IMR-90 (cell line): ENCODE measurements at regions not wholly inside any gene's neighbourhood (a gene's known extent, or its start where the extent isn't known, plus 50 kb on each side); places are given as distances from the start of the nearest gene placed in this dataset.

Source experiments
- ATAC-seq: fragments of 200-7000 bp; cut with Tn5 transposase; 2 replicates; pipeline ENCODE4 v1.9.1; 2020; ENCODE audit warnings: low read depth, mild to moderate bottlenecking, moderate library complexity
- BruUV-seq: library from RNA; stranded (reverse); fragments of 400-500 nt; replicated peaks from 2 replicates; lab custom pipeline; 2021; lab: Mats Ljungman, UMichigan
- CTCF ChIA-PET: fragments of 300-600 bp; formaldehyde crosslinking; extraction: SDS; loops from one replicate; lab custom pipeline; 2021; ENCODE audit warnings: antibody characterized with exemption; lab: Yijun Ruan, JAX
- POLR2A ChIA-PET: fragments of 300-600 bp; sonication (Branson Sonifier 250); formaldehyde crosslinking; loops from one replicate; lab custom pipeline; 2022; ENCODE audit warnings: antibody characterized with exemption; ENCODE audit not compliant: unreplicated experiment; lab: Charles Lee
- DNase-seq: peaks from one replicate; pipeline ENCODE4 v3.0.0; 2013
- H2AFZ ChIP-seq: replicated peaks from 2 replicates; pipeline ENCODE3; 2013; ENCODE audit warnings: low read length, mild to moderate bottlenecking; ENCODE audit not compliant: poor library complexity
- H2AK5ac ChIP-seq: 2 replicates; pipeline ENCODE4 v1.6.1; 2013; ENCODE audit warnings: low read depth, low read length, inconsistent platforms
- H2AK9ac ChIP-seq: replicated peaks from 2 replicates; pipeline ENCODE3; 2013; ENCODE audit warnings: mild to moderate bottlenecking, low read depth, low read length, moderate library complexity; ENCODE audit not compliant: poor library complexity
- H2BK120ac ChIP-seq: 2 replicates; pipeline ENCODE4 v1.6.1; 2013; ENCODE audit warnings: low read depth, low read length, inconsistent platforms
- H2BK15ac ChIP-seq: 3 replicates; pipeline ENCODE4 v1.6.1; 2013; ENCODE audit warnings: low read depth, low read length, inconsistent platforms
- H2BK20ac ChIP-seq: 2 replicates; pipeline ENCODE4 v1.6.1; 2013; ENCODE audit warnings: low read depth, mild to moderate bottlenecking, inconsistent platforms, low read length, moderate library complexity
- H2BK5ac ChIP-seq: 2 replicates; pipeline ENCODE4 v1.6.1; 2013; ENCODE audit warnings: mild to moderate bottlenecking, low read depth, low read length, inconsistent platforms; ENCODE audit not compliant: poor library complexity, severe bottlenecking
- H3K14ac ChIP-seq: replicated peaks from 2 replicates; pipeline ENCODE4 v1.6.1; 2013; ENCODE audit warnings: low read depth, low read length, inconsistent platforms
- H3K18ac ChIP-seq: 2 replicates; pipeline ENCODE4 v1.6.1; 2013; ENCODE audit warnings: low read depth, low read length, control low read depth
- H3K23ac ChIP-seq: 2 replicates; pipeline ENCODE4 v1.6.1; 2013; ENCODE audit warnings: low read depth, low read length, inconsistent platforms
- H3K27ac ChIP-seq: 2 replicates; pipeline ENCODE4 v1.5.1; 2013; ENCODE audit warnings: mild to moderate bottlenecking, control low read depth, low read length; ENCODE audit not compliant: insufficient read depth
- H3K27me3 ChIP-seq: 2 replicates; pipeline ENCODE4 v1.6.1; 2013; ENCODE audit warnings: low read length; ENCODE audit not compliant: control insufficient read depth, insufficient read depth
- H3K36me3 ChIP-seq: 2 replicates; pipeline ENCODE4 v1.6.1; 2013; ENCODE audit warnings: low read length, mixed read lengths; ENCODE audit not compliant: control insufficient read depth, insufficient read depth
- H3K4ac ChIP-seq: 2 replicates; pipeline ENCODE4 v1.6.1; 2013; ENCODE audit warnings: low read depth, low read length, inconsistent platforms
- H3K4me1 ChIP-seq: 2 replicates; pipeline ENCODE4 v1.6.1; 2013; ENCODE audit warnings: low read length, mixed read lengths; ENCODE audit not compliant: control insufficient read depth, insufficient read depth
- H3K4me2 ChIP-seq: 2 replicates; pipeline ENCODE4 v1.6.1; 2013; ENCODE audit warnings: low read depth, mild to moderate bottlenecking, control low read depth, low read length, moderate library complexity
- H3K4me3 ChIP-seq: 2 replicates; pipeline ENCODE4 v1.5.1; 2013; ENCODE audit warnings: low read depth, mild to moderate bottlenecking, control low read depth, low read length, moderate library complexity; ENCODE audit not compliant: insufficient read depth
- H3K56ac ChIP-seq: 2 replicates; pipeline ENCODE4 v1.6.1; 2013; ENCODE audit warnings: low read length, inconsistent platforms; ENCODE audit not compliant: insufficient read depth; ENCODE audit errors: extremely low read depth
- H3K79me1 ChIP-seq, 2 experiments: 2 replicates each; pipeline ENCODE4 v1.6.1; 2013; ENCODE audit warnings: low read length in 2 of 2, inconsistent platforms in 1 of 2, low read depth in 1 of 2
- H3K9ac ChIP-seq: 2 replicates; pipeline ENCODE4 v1.6.1; 2013; ENCODE audit warnings: low read depth, low read length, control low read depth
- H3K9me1 ChIP-seq: 2 replicates; pipeline ENCODE4 v1.6.1; 2013; ENCODE audit warnings: low read length, inconsistent platforms; ENCODE audit not compliant: insufficient read depth
- H3K9me3 ChIP-seq: 2 replicates; pipeline ENCODE4 v1.6.1; 2013; ENCODE audit warnings: low read length; ENCODE audit not compliant: control insufficient read depth, insufficient read depth
- H4K20me1 ChIP-seq: 2 replicates; pipeline ENCODE4 v1.6.1; 2013; ENCODE audit warnings: low read length, inconsistent platforms; ENCODE audit not compliant: insufficient read depth
- H4K5ac ChIP-seq: 2 replicates; pipeline ENCODE4 v1.6.1; 2013; ENCODE audit warnings: mild to moderate bottlenecking, low read depth, low read length, control low read depth
- H4K8ac ChIP-seq, 2 experiments: 2 replicates each; pipeline ENCODE4 v1.6.1; 2013; ENCODE audit warnings: low read depth in 2 of 2, low read length in 2 of 2, control low read depth in 1 of 2, inconsistent platforms in 1 of 2
- H4K91ac ChIP-seq: 2 replicates; pipeline ENCODE4 v1.6.1; 2013; ENCODE audit warnings: low read depth, low read length, inconsistent platforms; ENCODE audit not compliant: insufficient read depth
- BHLHE40 ChIP-seq: fragments of 150-350 bp; IDR thresholded peaks from 2 replicates; pipeline ENCODE4 v1.6.1; 2016; ENCODE audit warnings: mild to moderate bottlenecking, low read depth, low read length
- CTCF ChIP-seq: conservative IDR thresholded peaks from 2 replicates; pipeline ENCODE4 v1.5.1; 2012; ENCODE audit warnings: mild to moderate bottlenecking, low read depth, low read length, improper control_type of control experiment
- RAD21 ChIP-seq: IDR thresholded peaks from 2 replicates; pipeline ENCODE4 v1.6.1; 2012; ENCODE audit warnings: low read length, improper control_type of control experiment
- WGBS, 2 experiments: methylation state at CpG; one replicate each; pipeline versions ENCODE4 v1.1.5 to v1.1.7; 2013; ENCODE audit warnings: missing lambda C conversion rate in 2 of 2; ENCODE audit not compliant: insufficient read length in 1 of 2; ENCODE audit errors: extremely low coverage in 2 of 2; 5-methylcytosine and 5-hydroxymethylcytosine counted together
- dilution Hi-C: fragments of 300-500 bp; cut with HindIII; formaldehyde crosslinking; loops from one replicate; pipeline ENCODE4 v1.14.3; 2018; ENCODE audit warnings: low sequenced_read_pairs; ENCODE audit not compliant: unreplicated experiment
- in situ Hi-C: fragments of 300-500 bp; cut with MboI; formaldehyde crosslinking; loops from 3 replicates; pipeline ENCODE4 v1.14.3; 2019; ENCODE audit warnings: low sequenced_read_pairs, inconsistent platforms, mixed read lengths
- intact Hi-C: fragments of 100-400 bp; cut with micrococcal nuclease; formaldehyde crosslinking; loops from 2 replicates; pipeline ENCODE4 v1.10.0; 2022

GRCh38 chr2:53473236-53473635 lies 294.4 kb upstream of the CHAC2 start:
- Histone ChIP-seq H4K20me1 (no peaks in the 10 kb centered on the region), H3K79me1 (no peaks in the 10 kb centered on the region), H3K9me1 (0 out of 2 replicates have a peak, but pooled peaks cover 3% of the 10 kb centered on the region), H2AK9ac (peak overlapping the region; percentile 42), H2BK5ac (no peak overlapping the region), H4K8ac (peak overlapping the region in 1 of 2 experiments; percentile 9; a peak in 1 of 4 replicates), H3K18ac (peak overlapping the region; percentile 61), H2BK15ac (no peak overlapping the region), H2BK120ac (peak overlapping the region; percentile 78), H3K4ac (peak overlapping the region; percentile 61), H2BK20ac (peak overlapping the region; percentile 87), H3K14ac (0 out of 2 replicates have a peak overlapping the region, but pooled peaks have one; percentile 72), H3K27me3 (no peaks in the 10 kb centered on the region), H4K5ac (peak overlapping the region; percentile 16), H3K9ac (no peak overlapping the region), H2AK5ac (peak overlapping the region; percentile 54; the same call in 1 of the 2 replicates), H3K4me2 (no peak overlapping the region), H3K4me1 (peaks cover 7% of the 10 kb centered on the region), H3K56ac (no peak overlapping the region), H3K4me3 (no peak overlapping the region), H3K9me3 (peaks cover 2% of the 10 kb centered on the region; the same call in 1 of the 2 replicates), H3K23ac (no peak overlapping the region), H3K36me3 (no peaks in the 10 kb centered on the region), H3K27ac (peak overlapping the region; percentile 11; the same call in 1 of the 2 replicates), H4K91ac (peak overlapping the region; percentile 11; the same call in 1 of the 2 replicates), H2AFZ (peak overlapping the region; percentile 71)
- CTCF ChIA-PET: no interaction called here
- in situ Hi-C loops: no loop called here
- BruUV-seq: no TSS peak
- TF ChIP-seq BHLHE40: no peak
- 0 out of 2 replicates have a peak, but pooled peaks have one; percentile 18 for TF ChIP-seq CTCF
- TF ChIP-seq RAD21: peak; percentile 16; the same call in 1 of the 2 replicates
- WGBS, 2 experiments: 89% methylated on average over 3 of the region's 4 CpGs; no CpG with 5 or more reads in 1 of the 2 experiments
- intact Hi-C loops: no loop called here
- POLR2A ChIA-PET: no interaction called here
- dilution Hi-C loops: no loop called here
- DNase-seq: no peak
- no peak for ATAC-seq
